ENCODE measurements at regions not wholly inside any gene's neighbourhood (a gene's known extent, or its start where the extent isn't known, plus 50 kb on each side); places are given as distances from the start of the nearest gene placed in this dataset.

DNA sequence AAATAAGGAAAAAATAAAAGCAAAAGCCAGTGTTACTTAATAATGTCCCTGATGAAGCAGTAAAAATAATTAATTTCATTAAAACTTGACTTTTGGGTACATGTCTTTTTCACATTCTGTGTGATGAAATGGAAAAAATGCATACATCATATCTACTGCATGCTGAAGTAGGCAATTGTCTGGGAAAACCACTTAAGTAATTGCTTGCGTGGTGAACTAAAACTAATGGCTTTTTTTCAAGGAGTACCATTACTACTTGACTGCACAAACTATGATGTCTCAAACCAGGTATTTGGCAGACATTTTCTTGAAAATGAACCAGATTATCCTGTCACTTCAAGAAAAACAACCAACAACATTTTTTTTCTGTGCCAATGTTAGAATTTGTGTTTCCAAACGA lies 91.3 kb upstream of the AKIRIN2 start:
- in situ Hi-C loops (cut with HindIII; ENCODE audit: low sequenced_read_pairs): no loop called here
- H3K4me3 ChIP-seq (ENCODE audit: low read depth, low read length): no peak overlapping the region
- no peak for DNase-seq (ENCODE audit: low read depth, low spot score)
- no peak for TF ChIP-seq CTCF (IDR thresholded peaks at IDR 0.05; ENCODE audit: low read depth, low read length)

DNA sequence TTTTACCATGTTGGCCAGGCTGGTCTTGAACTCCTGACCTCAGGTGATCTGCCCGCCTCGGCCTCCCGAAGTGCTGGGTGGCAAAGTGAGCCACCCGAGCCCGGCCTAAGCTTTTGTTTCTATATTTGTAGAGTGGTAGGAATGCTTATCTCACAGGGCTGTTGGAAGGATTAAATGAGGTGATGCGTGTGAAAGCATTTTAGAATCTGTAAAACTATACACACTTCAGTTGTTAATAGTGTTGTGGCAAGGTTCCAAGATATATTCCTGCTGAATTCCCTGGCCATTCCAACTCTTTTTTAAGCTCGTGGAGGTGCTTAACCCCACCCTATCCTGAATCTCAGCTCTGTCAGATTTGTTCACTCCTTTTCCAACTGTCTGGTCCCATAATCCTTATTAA lies 89.9 kb upstream of the AKIRIN2 start:
- DNase-seq (ENCODE audit: low read depth, low spot score): no peak
- no peak overlapping the region for H3K4me3 ChIP-seq (ENCODE audit: low read depth, low read length)
- no peak for TF ChIP-seq CTCF (IDR thresholded peaks at IDR 0.05; ENCODE audit: low read depth, low read length)
- in situ Hi-C loops (cut with HindIII; ENCODE audit: low sequenced_read_pairs): no loop called here

DNA sequence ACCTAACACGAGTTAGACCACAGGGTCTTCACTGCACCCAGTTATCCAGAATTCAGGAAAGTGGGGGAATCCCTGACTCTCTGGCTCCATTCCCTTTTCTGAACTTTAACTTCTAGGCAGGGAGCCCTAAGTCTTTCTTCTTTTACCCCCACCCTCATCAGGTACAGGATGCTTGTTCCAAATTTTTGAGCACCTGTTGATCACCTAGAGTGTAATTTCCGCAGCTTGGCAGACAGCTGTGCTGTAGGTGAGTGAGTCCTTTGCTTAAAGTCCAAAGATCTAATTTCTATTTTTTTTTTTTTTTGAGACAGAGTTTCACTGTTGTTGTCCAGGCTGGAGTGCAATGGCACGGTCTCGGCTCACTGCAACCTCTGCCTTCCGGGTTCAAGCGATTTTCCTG lies 89.5 kb upstream of the AKIRIN2 start:
- TF ChIP-seq CTCF (IDR thresholded peaks at IDR 0.05; ENCODE audit: low read depth, low read length): no peak
- no peak for DNase-seq (ENCODE audit: low read depth, low spot score)
- H3K4me3 ChIP-seq (ENCODE audit: low read depth, low read length): no peak overlapping the region
- in situ Hi-C loops (cut with HindIII; ENCODE audit: low sequenced_read_pairs): no loop called here

GRCh38 chr6:87791029-87791428 lies 89.0 kb upstream of the AKIRIN2 start:
- no peak for TF ChIP-seq CTCF (IDR thresholded peaks at IDR 0.05; ENCODE audit: low read depth, low read length)
- in situ Hi-C loops (cut with HindIII; ENCODE audit: low sequenced_read_pairs): no loop called here
- no peak for DNase-seq (ENCODE audit: low read depth, low spot score)
- H3K4me3 ChIP-seq (ENCODE audit: low read depth, low read length): no peak overlapping the region

GRCh38 chr6:87789900-87790290 lies 87.9 kb upstream of the AKIRIN2 start:
- TF ChIP-seq CTCF (IDR thresholded peaks at IDR 0.05; ENCODE audit: low read depth, low read length): no peak
- no peak for DNase-seq (ENCODE audit: low read depth, low spot score)
- H3K4me3 ChIP-seq (ENCODE audit: low read depth, low read length): no peak overlapping the region
- in situ Hi-C loops (cut with HindIII; ENCODE audit: low sequenced_read_pairs): no loop called here

DNA sequence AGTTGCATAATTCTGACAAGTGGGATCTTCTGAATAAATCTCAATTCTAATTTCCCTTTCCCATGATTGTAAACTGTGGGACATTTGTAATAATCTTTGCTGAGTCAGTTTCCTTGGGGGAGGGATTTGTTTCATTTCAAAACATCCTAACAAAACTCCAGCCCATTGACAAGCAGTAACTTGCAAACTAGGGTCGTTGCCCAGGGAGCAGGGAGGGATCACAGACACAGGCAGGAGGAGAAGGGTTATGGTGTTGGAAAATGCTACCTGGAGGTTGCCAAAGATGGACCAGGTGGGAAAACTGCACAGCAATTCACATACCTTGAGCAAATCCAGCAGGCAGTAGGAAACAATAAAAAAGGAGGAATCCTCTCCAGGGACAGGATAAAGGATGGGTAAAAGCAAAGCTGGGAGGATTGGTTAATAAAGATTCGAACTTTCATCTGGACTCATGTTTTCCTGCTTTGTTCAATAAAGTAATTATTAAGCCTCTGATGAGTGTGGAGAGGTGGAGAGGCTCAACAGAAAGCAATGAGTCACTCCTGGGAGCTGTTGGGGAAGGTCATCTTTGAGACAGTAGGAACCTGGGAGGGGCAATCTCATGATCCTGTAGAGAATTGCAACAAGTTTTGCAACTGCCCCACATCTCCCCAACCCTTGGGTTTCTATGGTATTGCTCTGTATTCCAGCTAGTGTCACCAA lies 87.3 kb upstream of the AKIRIN2 start:
- no peak overlapping the region for H3K4me3 ChIP-seq (ENCODE audit: low read depth, low read length)
- no peak for TF ChIP-seq CTCF (IDR thresholded peaks at IDR 0.05; ENCODE audit: low read depth, low read length)
- in situ Hi-C loops (cut with HindIII; ENCODE audit: low sequenced_read_pairs): no loop called here
- DNase-seq (ENCODE audit: low read depth, low spot score): peak; percentile 12

Measured in astrocyte of the spinal cord (primary cell).